Neuronal stem cell (in vitro differentiated cells): ENCODE measurements at regions not wholly inside any gene's neighbourhood (a gene's known extent, or its start where the extent isn't known, plus 50 kb on each side); places are given as distances from the start of the nearest gene placed in this dataset.
"Not testable (repeated sequence)": the region's sequence is repeated elsewhere in the genome, so short reads cannot be mapped to it uniquely, and the experiment has no call there.

Experiments used
- DNase-seq: peaks from one replicate; pipeline ENCODE4 v3.0.0-alpha.2; 2013; ENCODE audit warnings: low spot score
- H2AFZ ChIP-seq: one replicate; pipeline ENCODE4 v1.6.1; 2013; ENCODE audit warnings: mild to moderate bottlenecking, low read length, inconsistent platforms
- H2AK5ac ChIP-seq: 2 replicates; pipeline ENCODE4 v1.6.1; 2013; ENCODE audit warnings: low read depth, mild to moderate bottlenecking, inconsistent platforms, low read length, moderate library complexity, mixed read lengths
- H2BK120ac ChIP-seq: 2 replicates; pipeline ENCODE4 v1.6.1; 2013; ENCODE audit warnings: low read depth, mild to moderate bottlenecking, inconsistent platforms, low read length, moderate library complexity, mixed read lengths
- H2BK12ac ChIP-seq: one replicate; pipeline ENCODE4 v1.6.1; 2013; ENCODE audit warnings: low read length, inconsistent platforms
- H2BK15ac ChIP-seq: 2 replicates; pipeline ENCODE4 v1.6.1; 2013; ENCODE audit warnings: mild to moderate bottlenecking, low read length, inconsistent platforms, mixed read lengths
- H2BK5ac ChIP-seq: one replicate; pipeline ENCODE4 v1.6.1; 2013; ENCODE audit warnings: inconsistent platforms, mild to moderate bottlenecking, low read length, moderate library complexity
- H3K14ac ChIP-seq: one replicate; pipeline ENCODE4 v1.6.1; 2013; ENCODE audit warnings: low read length, inconsistent platforms
- H3K18ac ChIP-seq: 2 replicates; pipeline ENCODE4 v1.6.1; 2013; ENCODE audit warnings: low read length, inconsistent platforms
- H3K23ac ChIP-seq: 2 replicates; pipeline ENCODE4 v1.6.1; 2013; ENCODE audit warnings: low read depth, mild to moderate bottlenecking, mixed read lengths, low read length, inconsistent platforms; ENCODE audit not compliant: poor library complexity
- H3K27ac ChIP-seq: replicated peaks from 3 replicates; pipeline ENCODE4 v1.5.1; 2013; ENCODE audit warnings: low read length, inconsistent platforms
- H3K27me3 ChIP-seq, 3 experiments: 2 replicates each; pipeline ENCODE4 v1.6.1; 2013; ENCODE audit warnings: low read length in 3 of 3, mild to moderate bottlenecking in 2 of 3, inconsistent platforms in 1 of 3, low read depth in 1 of 3, mixed read lengths in 1 of 3, moderate library complexity in 1 of 3; ENCODE audit not compliant: control insufficient read depth in 3 of 3, insufficient read depth in 3 of 3
- H3K36me3 ChIP-seq, 2 donors: replicated peaks in 1 of 2; 2 replicates each; pipeline ENCODE4 v1.6.1; 2013; ENCODE audit warnings: low read length in 2 of 2; ENCODE audit not compliant: control insufficient read depth in 2 of 2, insufficient read depth in 2 of 2
- H3K4ac ChIP-seq: 2 replicates; pipeline ENCODE4 v1.6.1; 2013; ENCODE audit warnings: inconsistent platforms, mild to moderate bottlenecking, low read length, moderate library complexity
- H3K4me1 ChIP-seq, 2 donors: 1 replicate in 1 of 2; 2 replicates in 1 of 2; pipeline ENCODE4 v1.6.1; 2013; ENCODE audit warnings: low read length in 2 of 2, low read depth in 1 of 2; ENCODE audit not compliant: control insufficient read depth in 2 of 2, insufficient read depth in 1 of 2
- H3K4me2 ChIP-seq: one replicate; pipeline ENCODE4 v1.6.1; 2013; ENCODE audit warnings: mild to moderate bottlenecking, low read length, inconsistent platforms; ENCODE audit not compliant: insufficient read depth, poor library complexity, severe bottlenecking
- H3K4me3 ChIP-seq, 2 donors: 2 replicates each; pipeline ENCODE4 v1.5.1; 2013; ENCODE audit warnings: low read length in 2 of 2, mild to moderate bottlenecking in 2 of 2, inconsistent platforms in 1 of 2, moderate library complexity in 1 of 2
- H3K79me1 ChIP-seq: one replicate; pipeline ENCODE4 v1.6.1; 2013; ENCODE audit warnings: low read depth, mild to moderate bottlenecking, inconsistent platforms, low read length, moderate library complexity
- H3K9ac ChIP-seq: one replicate; pipeline ENCODE4 v1.6.1; 2013; ENCODE audit warnings: mild to moderate bottlenecking, low read depth, low read length, inconsistent platforms; ENCODE audit not compliant: poor library complexity
- H3K9me3 ChIP-seq, 2 donors: replicated peaks in 1 of 2; 2 replicates each; pipeline versions ENCODE3 to v1.6.1; 2013; ENCODE audit warnings: low read length in 2 of 2, mild to moderate bottlenecking in 2 of 2, inconsistent platforms in 1 of 2, low read depth in 1 of 2, mixed read lengths in 1 of 2, moderate library complexity in 1 of 2; ENCODE audit not compliant: control insufficient read depth in 2 of 2, insufficient read depth in 1 of 2
- H4K8ac ChIP-seq: one replicate; pipeline ENCODE4 v1.6.1; 2013; ENCODE audit warnings: low read depth, mild to moderate bottlenecking, inconsistent platforms, low read length, moderate library complexity
- H4K91ac ChIP-seq: one replicate; pipeline ENCODE4 v1.6.1; 2013; ENCODE audit warnings: low read length, low read depth, mild to moderate bottlenecking, inconsistent platforms; ENCODE audit not compliant: poor library complexity
- WGBS, 2 donors: extraction: QIAGEN DNeasy Blood & Tissue Kit; methylation state at CpG; one replicate each; pipeline ENCODE4 v1.1.7; 2013; ENCODE audit warnings: missing lambda C conversion rate in 2 of 2, mixed read lengths in 1 of 2; ENCODE audit not compliant: insufficient read length in 2 of 2, insufficient replicate concordance in 1 of 2; ENCODE audit errors: extremely low coverage in 2 of 2; 5-methylcytosine and 5-hydroxymethylcytosine counted together

DNA sequence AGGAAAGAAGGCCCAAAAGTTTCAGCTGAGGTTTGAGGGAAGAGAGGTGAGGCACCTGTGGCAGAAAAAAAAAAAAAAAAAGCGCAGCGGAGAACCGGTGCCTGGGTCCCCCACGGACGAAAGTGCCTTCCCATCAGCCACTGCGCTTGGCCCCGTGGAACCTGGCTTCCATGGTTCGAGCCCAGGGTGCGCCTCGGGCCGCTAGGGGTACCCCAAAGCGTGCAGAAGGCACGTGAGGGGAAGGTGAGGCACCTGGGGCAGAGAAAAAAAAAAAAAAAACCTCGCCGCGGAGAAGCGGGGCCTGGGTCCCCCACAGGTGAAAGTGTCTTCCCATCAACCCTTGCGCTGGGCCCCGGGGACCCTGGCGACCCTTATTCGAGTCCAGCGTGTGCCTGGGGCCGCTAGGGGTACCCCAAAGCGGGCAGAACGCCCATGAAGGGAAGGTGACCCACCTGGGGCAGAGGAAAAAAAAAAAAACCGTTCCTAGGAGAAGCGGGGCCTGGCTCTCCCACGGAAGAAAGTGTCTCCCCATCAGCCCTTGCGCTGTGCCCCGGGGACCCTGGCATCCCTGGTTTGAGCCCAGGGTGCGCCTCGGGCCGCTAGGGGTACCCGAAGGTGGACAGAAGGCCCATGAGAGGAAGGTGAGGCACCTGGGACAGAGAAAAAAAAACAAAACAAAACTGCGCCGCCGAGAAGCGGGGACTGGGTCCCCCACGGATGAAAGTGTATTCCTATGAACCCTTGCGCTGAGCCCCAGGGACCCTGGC lies 228.6 kb downstream of the CCDC74A start:
- Histone ChIP-seq H3K27ac (no peak overlapping the region), H2BK120ac (no peak overlapping the region), H3K18ac (no peak overlapping the region), H2BK15ac (no peak overlapping the region), H3K79me1 (no peaks in the 10 kb centered on the region), H2BK5ac (no peak overlapping the region), H3K36me3 (no peaks in the 10 kb centered on the region), H4K91ac (no peak overlapping the region), H2AK5ac (no peak overlapping the region), H3K27me3 (no peaks in the 10 kb centered on the region), H3K14ac (no peak overlapping the region), H2AFZ (no peak overlapping the region), H3K9me3 (no peaks in the 10 kb centered on the region), H3K4me2 (no peak overlapping the region), H3K4me1 (no peaks in the 10 kb centered on the region), H2BK12ac (no peak overlapping the region), H3K23ac (no peak overlapping the region), H3K4me3 (no peak overlapping the region), H4K8ac (no peak overlapping the region), H3K9ac (no peak overlapping the region), H3K4ac (no peak overlapping the region)
- no CpG with 5 or more reads among the region's 40 CpGs for WGBS, 2 donors
- DNase-seq: no peak

GRCh38 chr2:131758941-131759340 lies 231.3 kb downstream of the CCDC74A start:
- not testable (repeated sequence) for H4K91ac ChIP-seq, H2BK5ac ChIP-seq, H3K18ac ChIP-seq, H3K23ac ChIP-seq, H3K4ac ChIP-seq, H2BK120ac ChIP-seq, H3K4me1 ChIP-seq, H3K9ac ChIP-seq, H2AFZ ChIP-seq, H4K8ac ChIP-seq, H3K14ac ChIP-seq, H3K36me3 ChIP-seq, H2AK5ac ChIP-seq, H3K4me3 ChIP-seq, H3K9me3 ChIP-seq, H3K27ac ChIP-seq, H3K4me2 ChIP-seq, H2BK15ac ChIP-seq, H2BK12ac ChIP-seq, H3K27me3 ChIP-seq, DNase-seq, H3K79me1 ChIP-seq
- WGBS, 2 donors: no CpG with 5 or more reads among the region's 4 CpGs

GRCh38 chr2:131774955-131775555 lies 247.4 kb downstream of the CCDC74A start:
- H3K4ac ChIP-seq, H2BK12ac ChIP-seq: not testable (repeated sequence)
- WGBS, 2 donors: no CpG with 5 or more reads among the region's 10 CpGs

DNA sequence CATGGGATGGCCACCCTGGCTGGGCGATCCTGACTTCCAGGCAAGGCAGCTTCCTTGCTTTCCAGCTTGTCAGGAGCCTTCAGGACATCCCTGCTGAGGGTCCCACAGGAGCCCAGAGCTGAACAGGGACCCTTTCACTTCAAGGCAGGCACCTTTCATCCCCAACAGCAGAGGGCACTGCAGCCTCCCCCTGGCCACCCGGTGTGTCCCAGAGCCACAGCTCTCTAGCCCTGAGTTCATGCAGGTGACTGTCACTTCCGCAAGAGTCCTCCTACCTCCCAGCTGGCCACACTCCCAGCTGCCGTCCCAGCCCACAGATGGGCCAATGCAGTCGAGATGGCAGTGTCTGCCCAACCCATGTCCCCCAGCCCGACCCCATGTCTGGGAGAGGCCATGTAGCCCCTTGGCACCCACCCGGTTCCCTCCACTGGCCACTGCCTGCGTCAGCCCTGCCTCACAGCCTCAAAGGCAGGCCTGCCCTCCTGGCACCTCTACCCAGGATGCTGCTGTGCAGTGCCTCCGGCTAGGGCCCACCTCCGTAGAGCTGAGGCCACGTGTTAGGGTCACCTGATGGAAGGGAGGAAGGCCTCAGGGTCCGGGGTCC lies 248.3 kb downstream of the CCDC74A start:
- not testable (repeated sequence) for DNase-seq

More at GRCh38 chr2:131774955-131775555, 247.4 kb downstream of the CCDC74A start:
- H4K8ac ChIP-seq, H3K4me1 ChIP-seq, H3K4me3 ChIP-seq, H3K9ac ChIP-seq, H3K27me3 ChIP-seq, DNase-seq, H3K23ac ChIP-seq, H2BK5ac ChIP-seq, H3K9me3 ChIP-seq, H3K18ac ChIP-seq, H2BK15ac ChIP-seq, H3K14ac ChIP-seq, H3K27ac ChIP-seq, H2AFZ ChIP-seq, H3K79me1 ChIP-seq, H2BK120ac ChIP-seq, H3K36me3 ChIP-seq, H3K4me2 ChIP-seq, H4K91ac ChIP-seq, H2AK5ac ChIP-seq: not testable (repeated sequence)

More for the DNA sequence above, 248.3 kb downstream of the CCDC74A start:
- H3K4me2 ChIP-seq, H3K23ac ChIP-seq, H3K9me3 ChIP-seq, H3K18ac ChIP-seq, H2BK5ac ChIP-seq, H3K79me1 ChIP-seq, H2AK5ac ChIP-seq, H3K4me3 ChIP-seq, H2BK15ac ChIP-seq, H3K14ac ChIP-seq, H2BK12ac ChIP-seq, H4K8ac ChIP-seq, H2AFZ ChIP-seq, H2BK120ac ChIP-seq, H3K27me3 ChIP-seq, H3K36me3 ChIP-seq, H4K91ac ChIP-seq, H3K4me1 ChIP-seq, H3K4ac ChIP-seq, H3K9ac ChIP-seq, H3K27ac ChIP-seq: not testable (repeated sequence)
- no CpG with 5 or more reads among the region's 12 CpGs for WGBS, 2 donors
